Stimulated activated CD4-positive, alpha-beta T cell treated with anti-CD3 and anti-CD28 coated beads, Interleukin-12 subunit alpha, Interleukin-12 subunit beta, amount 100 ng/mL, for 24 hours (primary cell): ENCODE measurements at regions not wholly inside any gene's neighbourhood (a gene's known extent, or its start where the extent isn't known, plus 50 kb on each side); places are given as distances from the start of the nearest gene placed in this dataset.

Source experiments
- DNase-seq, 2 experiments: peaks; one replicate each; pipeline ENCODE4 v3.0.0-alpha.2; 2020; ENCODE audit warnings: low read depth in 2 of 2

GRCh38 chr14:26993556-26993955 lies 395.7 kb upstream of the NOVA1 start:
- no peak for DNase-seq

GRCh38 chr14:26995301-26995700 lies 397.5 kb upstream of the NOVA1 start:
- DNase-seq = no peak

- no peak for DNase-seq
Measured at GRCh38 chr14:26996246-26996645, 398.4 kb upstream of the NOVA1 start.

GRCh38 chr14:27002179-27002578 lies 404.3 kb upstream of the NOVA1 start:
- no peak for DNase-seq

GRCh38 chr14:27006570-27006969 lies 408.7 kb upstream of the NOVA1 start:
- no peak for DNase-seq

DNA sequence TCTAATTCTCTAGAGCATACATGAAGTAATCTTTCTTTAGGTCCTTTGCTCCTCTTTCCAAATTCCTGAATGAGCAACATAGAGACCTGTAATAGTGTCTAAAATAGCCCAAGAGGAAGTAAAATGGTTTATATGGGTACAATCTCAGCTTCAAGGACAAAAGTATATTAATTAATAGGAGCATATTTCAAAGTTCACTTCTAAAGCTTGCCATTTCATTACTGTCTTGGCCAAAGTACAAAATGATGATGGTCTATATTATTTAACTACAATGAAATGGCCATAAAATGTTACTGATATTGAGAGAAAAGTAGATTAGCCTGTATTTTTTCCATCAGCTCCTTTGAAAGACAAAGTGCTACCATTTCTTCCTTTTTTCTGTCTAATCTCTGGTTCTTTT lies 410.4 kb upstream of the NOVA1 start:
- no peak for DNase-seq

DNA sequence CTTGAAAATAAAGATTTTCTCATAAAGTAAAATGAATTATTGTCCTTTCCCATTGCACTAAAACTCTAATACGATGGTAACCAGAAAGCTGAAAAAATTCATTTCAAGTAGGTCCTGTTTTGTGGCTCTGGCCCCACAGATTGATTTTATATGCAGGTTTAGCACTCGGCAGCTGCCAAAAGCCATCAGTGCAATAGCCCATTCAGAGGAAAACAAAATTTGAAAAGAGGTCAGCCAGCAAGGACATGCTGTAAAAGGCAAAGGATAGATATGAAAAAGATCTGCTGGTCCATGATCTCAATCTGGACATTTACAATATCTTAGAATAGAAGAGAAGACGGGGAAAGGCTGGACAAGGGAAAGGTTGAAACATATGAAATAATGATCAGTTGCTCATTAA lies 414.8 kb upstream of the NOVA1 start:
- no peak for DNase-seq

- no peak for DNase-seq
Measured at GRCh38 chr14:27013678-27014077, 415.8 kb upstream of the NOVA1 start.

- no peak for DNase-seq
Measured at GRCh38 chr14:27015065-27015464, 417.2 kb upstream of the NOVA1 start.

DNA sequence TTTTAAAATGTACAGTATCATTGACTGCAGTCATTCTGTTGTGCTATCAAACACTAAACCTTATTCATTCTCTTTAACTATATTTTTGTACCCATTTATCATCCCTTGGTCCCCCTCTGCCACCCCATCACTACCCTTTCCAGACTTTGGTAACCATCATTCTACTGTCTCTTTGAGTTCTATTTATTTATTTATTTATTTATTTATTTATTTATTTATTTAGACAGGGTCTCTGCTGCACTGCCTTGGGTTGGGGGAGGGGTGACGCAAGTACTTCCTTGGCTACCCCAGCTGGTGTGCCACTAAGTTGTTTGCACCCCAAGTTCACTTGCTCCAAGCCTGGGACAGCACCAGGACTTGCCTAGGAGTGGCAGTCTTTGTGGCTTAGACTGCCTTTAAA lies 427.8 kb upstream of the NOVA1 start:
- DNase-seq = no peak

- DNase-seq = no peak
Measured at GRCh38 chr14:27026097-27026496, 428.3 kb upstream of the NOVA1 start.

DNA sequence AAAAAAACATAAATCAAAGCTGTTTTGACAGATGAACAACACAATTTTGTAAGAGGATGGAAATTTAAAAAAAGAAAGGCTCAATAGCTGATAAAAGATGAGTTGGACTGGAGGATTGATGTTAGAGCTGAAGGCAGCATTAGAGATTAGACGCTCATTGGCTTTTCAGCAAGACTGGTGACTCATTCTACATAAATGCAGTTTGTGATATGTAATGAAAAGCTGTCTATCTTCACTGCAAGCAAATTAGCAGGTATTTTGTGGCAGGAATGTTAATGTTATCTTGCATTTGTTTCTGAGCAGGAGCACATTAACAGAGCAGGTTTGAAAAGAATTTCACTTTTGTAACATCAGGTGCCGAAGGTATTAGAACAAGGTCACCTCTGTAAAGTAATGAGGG lies 442.7 kb upstream of the NOVA1 start:
- no peak for DNase-seq

GRCh38 chr14:27049701-27050100 lies 451.9 kb upstream of the NOVA1 start:
- no peak for DNase-seq

GRCh38 chr14:27050208-27050607 lies 452.4 kb upstream of the NOVA1 start:
- DNase-seq = no peak

- no peak for DNase-seq
Measured at GRCh38 chr14:27056586-27056985, 458.8 kb upstream of the NOVA1 start.

- DNase-seq = no peak
Measured at GRCh38 chr14:27061299-27061698, 463.5 kb upstream of the NOVA1 start.

GRCh38 chr14:27063959-27064358 lies 466.1 kb upstream of the NOVA1 start:
- no peak for DNase-seq

GRCh38 chr14:27065886-27066285 lies 468.1 kb upstream of the NOVA1 start:
- DNase-seq = no peak

GRCh38 chr14:27067961-27068360 lies 470.1 kb upstream of the NOVA1 start:
- no peak for DNase-seq

DNA sequence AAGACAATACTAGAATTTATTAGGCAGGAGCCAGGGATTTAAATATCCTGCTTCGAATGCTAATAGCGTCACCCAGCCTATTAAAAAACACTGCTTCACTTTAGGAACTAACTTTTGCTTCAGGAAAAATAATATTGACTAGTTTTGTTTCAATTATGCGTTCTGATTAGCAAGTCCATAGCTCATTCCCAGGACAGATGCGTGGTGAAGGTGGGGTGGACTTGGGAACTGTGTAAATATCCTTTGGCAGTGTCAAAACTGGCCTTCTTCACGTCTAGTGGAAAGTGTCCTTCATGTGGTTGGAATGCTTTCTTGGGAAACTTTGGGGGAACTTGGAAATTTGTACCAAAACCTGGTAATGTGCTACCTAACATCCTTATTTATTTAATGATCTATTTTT lies 474.8 kb upstream of the NOVA1 start:
- no peak for DNase-seq

GRCh38 chr14:27075503-27075902 lies 477.7 kb upstream of the NOVA1 start:
- no peak for DNase-seq

GRCh38 chr14:27077214-27077613 lies 479.4 kb upstream of the NOVA1 start:
- no peak for DNase-seq

GRCh38 chr14:27077710-27078109 lies 479.9 kb upstream of the NOVA1 start:
- no peak for DNase-seq

DNA sequence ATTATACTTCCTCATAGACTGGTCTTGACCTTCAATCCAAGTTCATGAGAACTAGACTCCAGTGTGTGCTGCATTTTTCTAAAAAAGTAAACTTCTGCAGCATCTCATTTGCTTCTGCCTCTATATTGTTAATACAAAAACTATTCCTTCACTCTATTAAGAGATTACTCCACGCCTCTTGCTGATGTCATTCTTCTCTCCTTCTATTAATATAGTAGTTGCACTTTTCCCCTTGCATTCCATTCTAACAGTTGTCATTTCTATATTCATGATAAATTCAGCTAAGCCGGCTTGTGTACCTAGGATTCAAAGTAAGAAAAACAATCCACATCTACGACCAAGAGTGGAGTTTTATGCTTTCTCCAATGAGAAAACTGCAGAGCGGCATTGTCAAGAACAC lies 480.4 kb upstream of the NOVA1 start:
- no peak for DNase-seq

- DNase-seq = no peak
Measured at GRCh38 chr14:27079716-27080115, 481.9 kb upstream of the NOVA1 start.
